ENCODE measurements at regions not wholly inside any gene's neighbourhood (a gene's known extent, or its start where the extent isn't known, plus 50 kb on each side); places are given as distances from the start of the nearest gene placed in this dataset.

GRCh38 chr10:133015816-133016462 is 71.8 kb upstream of the ADGRA1 start:
- WGBS (ENCODE audit: extremely low coverage, insufficient read length, low lambda C conversion rate) = no CpG with 5 or more reads among the region's 34 CpGs
- H3K79me1 ChIP-seq (ENCODE audit: insufficient read depth, low read depth, low read length, poor library complexity, severe bottlenecking) = no peaks in the 10 kb centered on the region
- H3K9ac ChIP-seq (ENCODE audit: extremely low read depth, insufficient read length, low read length) = no peak overlapping the region
- H4K8ac ChIP-seq (replicated peaks; ENCODE audit: insufficient read length, low read depth, low read length) = no peak overlapping the region
- no peaks in the 10 kb centered on the region for H3K4me1 ChIP-seq (ENCODE audit: insufficient read depth, low read length)
- no peak overlapping the region for H3K23ac ChIP-seq (ENCODE audit: insufficient read length, low read depth, low read length)
- no peak overlapping the region for H2AK5ac ChIP-seq (ENCODE audit: insufficient read length, low read length)
- Mint-ChIP-seq H3K36me3 (ENCODE audit: insufficient read depth in 1 of 3, low read depth in 3 of 3) (no peaks in the 10 kb centered on the region), H3K4me1 (no peaks in the 10 kb centered on the region), H3K27ac (no peak overlapping the region), H3K4me3 (no peak overlapping the region), H3K9me3 (no peaks in the 10 kb centered on the region), H3K27me3 (ENCODE audit: low read depth) (no peaks in the 10 kb centered on the region)
- no peak overlapping the region for H3K14ac ChIP-seq (ENCODE audit: insufficient read depth, low read length)
- no peak overlapping the region for H2BK20ac ChIP-seq (ENCODE audit: low read depth, low read length, poor library complexity, severe bottlenecking)
- no peak overlapping the region for H2AFZ ChIP-seq (ENCODE audit: low read length)
- no peak overlapping the region for H2BK5ac ChIP-seq (ENCODE audit: insufficient read length, low read length)
- no peak overlapping the region for H3K27ac ChIP-seq (ENCODE audit: insufficient read length, low read depth, low read length)
- no peak overlapping the region for H3K4me2 ChIP-seq (ENCODE audit: insufficient read depth, insufficient read length, low read length)
- TF ChIP-seq CTCF (conservative IDR thresholded peaks at IDR 0.05) = no peak
- H3K27me3 ChIP-seq (ENCODE audit: insufficient read depth, low read length) = no peaks in the 10 kb centered on the region
- H3K4ac ChIP-seq (ENCODE audit: low read depth, low read length) = no peak overlapping the region
- no peak overlapping the region for H3K18ac ChIP-seq (ENCODE audit: insufficient read length, low read depth, low read length)
- H2BK12ac ChIP-seq (ENCODE audit: insufficient read length, low read depth, low read length) = no peak overlapping the region
- H3K56ac ChIP-seq (ENCODE audit: insufficient read length, low read depth, low read length) = no peak overlapping the region
- H2BK15ac ChIP-seq (ENCODE audit: low read depth, low read length) = no peak overlapping the region
- no peaks in the 10 kb centered on the region for H3K23me2 ChIP-seq (ENCODE audit: insufficient read length, low read depth, low read length, poor library complexity, severe bottlenecking)
- no peak overlapping the region for H4K91ac ChIP-seq (ENCODE audit: insufficient read length, low read depth, low read length)
- H4K20me1 ChIP-seq (ENCODE audit: control insufficient read depth, insufficient read depth, insufficient read length) = no peaks in the 10 kb centered on the region
- no peak overlapping the region for H3T11ph ChIP-seq (ENCODE audit: low read length)
- DNase-seq = no peak
- no peaks in the 10 kb centered on the region for H3K9me3 ChIP-seq (ENCODE audit: control insufficient read depth, low read depth, low read length)
- H3K79me2 ChIP-seq (ENCODE audit: insufficient read depth, low read length) = no peaks in the 10 kb centered on the region
- H2BK120ac ChIP-seq (ENCODE audit: low read depth, low read length, poor library complexity, severe bottlenecking) = no peak overlapping the region
- no peak overlapping the region for H4K5ac ChIP-seq (ENCODE audit: insufficient read length, low read depth, low read length)

All from H9 (cell line).